Tibial nerve (tissue), 4 donors: ENCODE measurements at regions not wholly inside any gene's neighbourhood (a gene's known extent, or its start where the extent isn't known, plus 50 kb on each side); places are given as distances from the start of the nearest gene placed in this dataset.

ENCODE experiments used
- DNase-seq, 2 donors: peaks; one replicate each; pipeline ENCODE4 v3.0.0-alpha.2; 2019; ENCODE audit warnings: low spot score in 2 of 2
- H3K27ac ChIP-seq, 4 donors: fragments of 200-600 bp; sonication (generic) in 3 of 4; one replicate each; pipeline ENCODE4 v1.5.1; 2017 to 2019; ENCODE audit warnings: mild to moderate bottlenecking in 1 of 4
- H3K27me3 ChIP-seq, 2 donors: fragments of 200-600 bp; sonication (generic) in 1 of 2; one replicate each; pipeline versions ENCODE4 v1.5.1 to v1.6.0; 2017 to 2019
- H3K36me3 ChIP-seq, 3 donors: fragments of 200-600 bp; sonication (generic); one replicate each; pipeline ENCODE4 v1.5.1; 2018 to 2019
- H3K4me1 ChIP-seq, 4 donors: fragments of 200-600 bp; sonication (generic) in 3 of 4; one replicate each; pipeline ENCODE4 v1.5.1; 2017 to 2019
- H3K4me3 ChIP-seq, 4 donors: fragments of 200-600 bp; sonication (generic) in 3 of 4; one replicate each; pipeline ENCODE4 v1.5.1; 2017 to 2019; ENCODE audit warnings: mild to moderate bottlenecking in 1 of 4, moderate library complexity in 1 of 4
- H3K9me3 ChIP-seq, 4 donors: fragments of 200-600 bp; sonication (generic) in 3 of 4; one replicate each; pipeline ENCODE4 v1.5.1; 2017 to 2019
- CTCF ChIP-seq, 5 experiments: fragments of 200-600 bp in 3 of 5; fragments of 450-650 bp in 2 of 5; sonication (generic) in 3 of 5; IDR thresholded peaks; one replicate each; pipeline ENCODE4 v1.5.1; 2016 to 2019; ENCODE audit warnings: antibody characterized with exemption in 5 of 5, mild to moderate bottlenecking in 3 of 5, moderate library complexity in 2 of 5
- EP300 ChIP-seq, 2 donors: sonication (generic); formaldehyde crosslinking; IDR thresholded peaks; one replicate each; pipeline ENCODE4 v1.6.1; 2017; ENCODE audit warnings: antibody characterized with exemption in 2 of 2, mild to moderate bottlenecking in 1 of 2
- POLR2A ChIP-seq, 2 donors: fragments of 450-650 bp; IDR thresholded peaks; one replicate each; pipeline ENCODE4 v1.6.1; 2017; ENCODE audit warnings: antibody characterized with exemption in 2 of 2, mild to moderate bottlenecking in 2 of 2, moderate library complexity in 2 of 2
- WGBS, 2 donors: methylation state at CpG; one replicate each; pipeline ENCODE4 v1.1.5; 2018; 5-methylcytosine and 5-hydroxymethylcytosine counted together

- no peak for DNase-seq
- H3K4me1 ChIP-seq, result no peaks in the 10 kb centered on the region
- H3K27ac ChIP-seq, result no peak overlapping the region
- TF ChIP-seq POLR2A (IDR thresholded peaks at IDR 0.05), result no peak
- no peak for TF ChIP-seq CTCF (IDR thresholded peaks at IDR 0.05)
- no peak for TF ChIP-seq EP300 (IDR thresholded peaks at IDR 0.05)
- no peak overlapping the region for H3K4me3 ChIP-seq
- WGBS, 2 donors, result 87 to 89% methylated on average over 4 of the region's 4 CpGs
- no peaks in the 10 kb centered on the region for H3K27me3 ChIP-seq
- no peaks in the 10 kb centered on the region for H3K9me3 ChIP-seq
- H3K36me3 ChIP-seq, result no peaks in the 10 kb centered on the region
These were observed 294.6 kb upstream of the SLC24A2 start for GRCh38 chr9:20083390-20083789.

- TF ChIP-seq EP300 (IDR thresholded peaks at IDR 0.05) (no peak), CTCF (IDR thresholded peaks at IDR 0.05) (no peak), POLR2A (IDR thresholded peaks at IDR 0.05) (no peak)
- Histone ChIP-seq H3K27me3 (no peaks in the 10 kb centered on the region), H3K4me1 (no peaks in the 10 kb centered on the region), H3K9me3 (no peaks in the 10 kb centered on the region), H3K27ac (no peak overlapping the region), H3K4me3 (no peak overlapping the region), H3K36me3 (no peaks in the 10 kb centered on the region)
- no peak for DNase-seq
- WGBS, 2 donors, result 45 to 85% methylated on average over 1 of the region's 1 CpG
These were observed 294.0 kb upstream of the SLC24A2 start for GRCh38 chr9:20082831-20083230.

- no peaks in the 10 kb centered on the region for H3K9me3 ChIP-seq
- H3K4me1 ChIP-seq, result no peaks in the 10 kb centered on the region
- no peak for DNase-seq
- no peak overlapping the region for H3K27ac ChIP-seq
- TF ChIP-seq EP300 (IDR thresholded peaks at IDR 0.05) (no peak), CTCF (IDR thresholded peaks at IDR 0.05) (no peak), POLR2A (IDR thresholded peaks at IDR 0.05) (no peak)
- H3K4me3 ChIP-seq, result no peak overlapping the region
- 84 to 93% methylated on average over 3 of the region's 3 CpGs for WGBS, 2 donors
- no peaks in the 10 kb centered on the region for H3K27me3 ChIP-seq
- no peaks in the 10 kb centered on the region for H3K36me3 ChIP-seq
These were observed 293.6 kb upstream of the SLC24A2 start for GRCh38 chr9:20082406-20082805.

- TF ChIP-seq EP300 (IDR thresholded peaks at IDR 0.05) (no peak), POLR2A (IDR thresholded peaks at IDR 0.05) (no peak), CTCF (IDR thresholded peaks at IDR 0.05) (no peak)
These were observed 289.4 kb upstream of the SLC24A2 start for GRCh38 chr9:20078246-20078645.

GRCh38 chr9:20074291-20074690 is 285.5 kb upstream of the SLC24A2 start:
- no peak overlapping the region for H3K4me3 ChIP-seq
- WGBS, 2 donors, result 50 to 67% methylated on average over 1 of the region's 1 CpG
- no peaks in the 10 kb centered on the region for H3K9me3 ChIP-seq
- no peaks in the 10 kb centered on the region for H3K27me3 ChIP-seq
- H3K4me1 ChIP-seq, result no peaks in the 10 kb centered on the region
- no peaks in the 10 kb centered on the region for H3K36me3 ChIP-seq
- no peak for DNase-seq
- no peak for TF ChIP-seq POLR2A (IDR thresholded peaks at IDR 0.05)
- TF ChIP-seq EP300 (IDR thresholded peaks at IDR 0.05), result no peak
- no peak for TF ChIP-seq CTCF (IDR thresholded peaks at IDR 0.05)
- no peak overlapping the region for H3K27ac ChIP-seq

More at GRCh38 chr9:20078246-20078645, 289.4 kb upstream of the SLC24A2 start:
- Histone ChIP-seq H3K27me3 (no peaks in the 10 kb centered on the region), H3K36me3 (no peaks in the 10 kb centered on the region), H3K4me1 (no peaks in the 10 kb centered on the region), H3K9me3 (no peaks in the 10 kb centered on the region), H3K4me3 (no peak overlapping the region), H3K27ac (no peak overlapping the region)
- no peak for DNase-seq
